HepG2 (cell line): ENCODE measurements at regions not wholly inside any gene's neighbourhood (a gene's known extent, or its start where the extent isn't known, plus 50 kb on each side); places are given as distances from the start of the nearest gene placed in this dataset.

Experiments used
- KAT2B ChIP-seq: fragments of 150-350 bp; IDR thresholded peaks from 2 replicates; pipeline ENCODE4 v1.6.1; 2014; ENCODE audit warnings: low read depth, low read length, borderline replicate concordance
- NFATC3 ChIP-seq: sonication (generic); formaldehyde crosslinking; IDR thresholded peaks from 2 replicates; pipeline ENCODE4 v1.5.1; 2020; ENCODE audit warnings: mild to moderate bottlenecking, missing genetic modification reagents
- POLR2AphosphoS5 ChIP-seq: IDR thresholded peaks from 2 replicates; pipeline ENCODE4 v1.6.1; 2012; ENCODE audit warnings: low read depth, low read length
- TFE3 ChIP-seq: IDR thresholded peaks from 2 replicates; pipeline ENCODE4 v1.6.1; 2016
- ZSCAN30 ChIP-seq: sonication (generic); formaldehyde crosslinking; IDR thresholded peaks from 2 replicates; pipeline ENCODE4 v1.5.0; 2020; ENCODE audit warnings: mild to moderate bottlenecking, missing genetic modification reagents
- TF ChIP-seq, protein P1 (sequence below): sonication (generic); formaldehyde crosslinking; IDR thresholded peaks from 2 replicates; pipeline ENCODE4 v1.5.0; 2020; ENCODE audit warnings: mild to moderate bottlenecking, missing genetic modification reagents, moderate library complexity

GRCh38 chr18:10122988-10123950 lies 209.5 kb downstream of the VAPA start:
- TF ChIP-seq NFATC3 (CRISPR knock-in tag) = no peak
- no peak for TF ChIP-seq KAT2B
- TF ChIP-seq TFE3 (CRISPR knock-in tag) = no peak
- TF ChIP-seq, protein P1, sequence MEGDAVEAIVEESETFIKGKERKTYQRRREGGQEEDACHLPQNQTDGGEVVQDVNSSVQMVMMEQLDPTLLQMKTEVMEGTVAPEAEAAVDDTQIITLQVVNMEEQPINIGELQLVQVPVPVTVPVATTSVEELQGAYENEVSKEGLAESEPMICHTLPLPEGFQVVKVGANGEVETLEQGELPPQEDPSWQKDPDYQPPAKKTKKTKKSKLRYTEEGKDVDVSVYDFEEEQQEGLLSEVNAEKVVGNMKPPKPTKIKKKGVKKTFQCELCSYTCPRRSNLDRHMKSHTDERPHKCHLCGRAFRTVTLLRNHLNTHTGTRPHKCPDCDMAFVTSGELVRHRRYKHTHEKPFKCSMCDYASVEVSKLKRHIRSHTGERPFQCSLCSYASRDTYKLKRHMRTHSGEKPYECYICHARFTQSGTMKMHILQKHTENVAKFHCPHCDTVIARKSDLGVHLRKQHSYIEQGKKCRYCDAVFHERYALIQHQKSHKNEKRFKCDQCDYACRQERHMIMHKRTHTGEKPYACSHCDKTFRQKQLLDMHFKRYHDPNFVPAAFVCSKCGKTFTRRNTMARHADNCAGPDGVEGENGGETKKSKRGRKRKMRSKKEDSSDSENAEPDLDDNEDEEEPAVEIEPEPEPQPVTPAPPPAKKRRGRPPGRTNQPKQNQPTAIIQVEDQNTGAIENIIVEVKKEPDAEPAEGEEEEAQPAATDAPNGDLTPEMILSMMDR (CRISPR knock-in tag) = no peak
- no peak for TF ChIP-seq POLR2AphosphoS5
- TF ChIP-seq ZSCAN30 (CRISPR knock-in tag) = no peak
